Keratinocyte (primary cell): ENCODE measurements at regions not wholly inside any gene's neighbourhood (a gene's known extent, or its start where the extent isn't known, plus 50 kb on each side); places are given as distances from the start of the nearest gene placed in this dataset.

Source experiments
- CTCF ChIP-seq, 3 experiments: IDR thresholded peaks in 1 of 3; conservative IDR thresholded peaks in 1 of 3; optimal IDR thresholded peaks in 1 of 3; 2 replicates in 2 of 3; 3 replicates in 1 of 3; pipeline versions ENCODE3 to v1.5.1; 2011; ENCODE audit warnings: low read length in 3 of 3, mild to moderate bottlenecking in 3 of 3, moderate library complexity in 2 of 3, control low read depth in 1 of 3, inconsistent platforms in 1 of 3; ENCODE audit not compliant: insufficient read depth in 2 of 3; ENCODE audit errors: extremely low read depth in 1 of 3
- EZH2 ChIP-seq: IDR thresholded peaks from one replicate; pipeline ENCODE4 v1.6.1; 2012; ENCODE audit warnings: inconsistent platforms, mild to moderate bottlenecking, low read length, moderate library complexity

- TF ChIP-seq CTCF (optimal IDR thresholded peaks at IDR 0.05 in 1 of 3, IDR thresholded peaks at IDR 0.05 in 1 of 3, conservative IDR thresholded peaks at IDR 0.05 in 1 of 3; ENCODE audit: extremely low read depth in 1 of 3, insufficient read depth in 2 of 3, low read length in 3 of 3) (no peak), EZH2 (no peak)
These were observed 292.0 kb downstream of the SEC14L1 start for GRCh38 chr17:77432742-77433141.
